Keratinocyte (primary cell): ENCODE measurements at regions not wholly inside any gene's neighbourhood (a gene's known extent, or its start where the extent isn't known, plus 50 kb on each side); places are given as distances from the start of the nearest gene placed in this dataset.

Experiments used
- DNase-seq: peaks from one replicate; pipeline ENCODE4 v3.0.0-alpha.2; 2011; ENCODE audit warnings: low read depth, missing footprints, low spot score
- FAIRE-seq: peaks from 2 replicates; lab custom pipeline; 2011; peaks lifted over from hg19 to GRCh38; lab: Jason Lieb, UNC
- H2AFZ ChIP-seq: 2 replicates; pipeline ENCODE4 v1.6.0; 2012; ENCODE audit warnings: low read length, control low read depth, inconsistent platforms; ENCODE audit not compliant: control insufficient read depth
- H3K27ac ChIP-seq: 2 replicates; pipeline ENCODE4 v1.5.1; 2011; ENCODE audit warnings: low read length; ENCODE audit not compliant: control insufficient read depth, insufficient read depth
- H3K27me3 ChIP-seq: 3 replicates; pipeline ENCODE4 v1.6.0; 2011; ENCODE audit warnings: low read length; ENCODE audit not compliant: control insufficient read depth, insufficient read depth; ENCODE audit errors: extremely low read depth
- H3K36me3 ChIP-seq, 2 experiments: 2 replicates in 1 of 2; 3 replicates in 1 of 2; pipeline ENCODE4 v1.5.1; 2011; ENCODE audit warnings: low read length in 2 of 2, mild to moderate bottlenecking in 1 of 2; ENCODE audit not compliant: control insufficient read depth in 2 of 2, insufficient read depth in 2 of 2; ENCODE audit errors: extremely low read depth in 1 of 2
- H3K4me1 ChIP-seq: 3 replicates; pipeline ENCODE4 v1.5.1; 2011; ENCODE audit warnings: low read length; ENCODE audit not compliant: control insufficient read depth, insufficient read depth; ENCODE audit errors: extremely low read depth
- H3K4me2 ChIP-seq: 3 replicates; pipeline ENCODE4 v1.6.0; 2011; ENCODE audit warnings: low read depth, low read length; ENCODE audit not compliant: control insufficient read depth, insufficient read depth; ENCODE audit errors: extremely low read depth
- H3K4me3 ChIP-seq, 3 experiments: fragments of 200-600 bp in 1 of 3; sonication (generic) in 1 of 3; 2 replicates in 2 of 3; 3 replicates in 1 of 3; pipeline ENCODE4 v1.5.1; 2011 to 2016; ENCODE audit warnings: low read length in 3 of 3, mild to moderate bottlenecking in 3 of 3, control low read depth in 2 of 3, inconsistent platforms in 1 of 3, low read depth in 1 of 3, mixed read lengths in 1 of 3, mixed run types in 1 of 3, moderate library complexity in 1 of 3; ENCODE audit not compliant: control insufficient read depth in 2 of 3, insufficient read depth in 2 of 3; ENCODE audit errors: extremely low read depth in 1 of 3
- H3K79me2 ChIP-seq: 2 replicates; pipeline ENCODE4 v1.6.0; 2012; ENCODE audit warnings: low read length; ENCODE audit not compliant: control insufficient read depth, insufficient read depth
- H3K9ac ChIP-seq: 3 replicates; pipeline ENCODE4 v1.6.0; 2011; ENCODE audit warnings: low read length; ENCODE audit not compliant: control insufficient read depth, insufficient read depth; ENCODE audit errors: extremely low read depth
- H3K9me1 ChIP-seq: 3 replicates; pipeline ENCODE4 v1.6.0; 2011; ENCODE audit warnings: low read length; ENCODE audit not compliant: control insufficient read depth, insufficient read depth; ENCODE audit errors: extremely low read depth
- H3K9me3 ChIP-seq: 2 replicates; pipeline ENCODE4 v1.5.1; 2012; ENCODE audit warnings: low read depth, low read length; ENCODE audit not compliant: control insufficient read depth
- H4K20me1 ChIP-seq: 3 replicates; pipeline ENCODE4 v1.6.0; 2011; ENCODE audit warnings: low read length; ENCODE audit not compliant: control insufficient read depth, insufficient read depth; ENCODE audit errors: extremely low read depth
- EZH2 ChIP-seq: IDR thresholded peaks from one replicate; pipeline ENCODE4 v1.6.1; 2012; ENCODE audit warnings: inconsistent platforms, mild to moderate bottlenecking, low read length, moderate library complexity
- dilution Hi-C: fragments of 300-500 bp; cut with MboI; formaldehyde crosslinking; loops from one replicate; pipeline ENCODE4 v1.7.0; 2020; ENCODE audit warnings: low sequenced_read_pairs; ENCODE audit not compliant: extremely low pct_ligation_motif_present
- TF ChIP-seq, protein P1 (sequence below), 3 experiments: IDR thresholded peaks in 1 of 3; conservative IDR thresholded peaks in 1 of 3; optimal IDR thresholded peaks in 1 of 3; 2 replicates in 2 of 3; 3 replicates in 1 of 3; pipeline versions ENCODE3 to v1.5.1; 2011; ENCODE audit warnings: low read length in 3 of 3, mild to moderate bottlenecking in 3 of 3, moderate library complexity in 2 of 3, control low read depth in 1 of 3, inconsistent platforms in 1 of 3; ENCODE audit not compliant: insufficient read depth in 2 of 3; ENCODE audit errors: extremely low read depth in 1 of 3

DNA sequence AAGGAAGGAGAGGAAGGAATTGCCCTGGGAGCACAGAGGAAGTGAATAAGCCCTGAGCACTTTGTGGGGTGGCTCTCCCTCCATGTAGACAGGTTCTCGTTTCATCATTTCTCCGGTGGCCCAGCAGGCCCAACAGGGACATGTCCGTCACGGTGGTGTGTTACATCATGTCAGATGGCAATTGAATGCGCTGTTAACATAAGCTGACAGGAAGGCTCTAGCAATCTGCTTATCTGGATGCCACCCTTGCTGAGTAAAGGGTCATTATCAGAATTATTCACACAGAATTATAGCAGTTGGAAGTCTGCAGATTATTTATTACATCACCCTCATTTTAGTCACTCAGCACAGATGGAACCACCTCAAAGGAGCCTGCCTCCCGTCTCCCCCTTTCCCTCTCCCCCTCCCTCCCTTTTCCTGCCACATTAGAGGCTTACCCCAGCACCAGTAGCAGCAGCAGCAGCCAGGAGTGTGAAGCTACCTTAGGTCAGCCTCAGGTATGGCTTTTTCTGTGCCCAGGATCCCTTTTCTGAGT lies 124.3 kb upstream of the TRIM2 start:
- Histone ChIP-seq H3K79me2 (no peaks in the 10 kb centered on the region), H3K36me3 (no peaks in the 10 kb centered on the region), H3K27me3 (no peaks in the 10 kb centered on the region), H2AFZ (no peak overlapping the region), H3K4me3 (no peak overlapping the region), H3K27ac (no peak overlapping the region), H3K9me1 (no peaks in the 10 kb centered on the region), H3K9ac (no peak overlapping the region), H4K20me1 (no peaks in the 10 kb centered on the region), H3K4me2 (no peak overlapping the region), H3K9me3 (no peaks in the 10 kb centered on the region), H3K4me1 (peaks cover 15% of the 10 kb centered on the region)
- FAIRE-seq (no peak), DNase-seq (no peak)
- TF ChIP-seq, protein P1, sequence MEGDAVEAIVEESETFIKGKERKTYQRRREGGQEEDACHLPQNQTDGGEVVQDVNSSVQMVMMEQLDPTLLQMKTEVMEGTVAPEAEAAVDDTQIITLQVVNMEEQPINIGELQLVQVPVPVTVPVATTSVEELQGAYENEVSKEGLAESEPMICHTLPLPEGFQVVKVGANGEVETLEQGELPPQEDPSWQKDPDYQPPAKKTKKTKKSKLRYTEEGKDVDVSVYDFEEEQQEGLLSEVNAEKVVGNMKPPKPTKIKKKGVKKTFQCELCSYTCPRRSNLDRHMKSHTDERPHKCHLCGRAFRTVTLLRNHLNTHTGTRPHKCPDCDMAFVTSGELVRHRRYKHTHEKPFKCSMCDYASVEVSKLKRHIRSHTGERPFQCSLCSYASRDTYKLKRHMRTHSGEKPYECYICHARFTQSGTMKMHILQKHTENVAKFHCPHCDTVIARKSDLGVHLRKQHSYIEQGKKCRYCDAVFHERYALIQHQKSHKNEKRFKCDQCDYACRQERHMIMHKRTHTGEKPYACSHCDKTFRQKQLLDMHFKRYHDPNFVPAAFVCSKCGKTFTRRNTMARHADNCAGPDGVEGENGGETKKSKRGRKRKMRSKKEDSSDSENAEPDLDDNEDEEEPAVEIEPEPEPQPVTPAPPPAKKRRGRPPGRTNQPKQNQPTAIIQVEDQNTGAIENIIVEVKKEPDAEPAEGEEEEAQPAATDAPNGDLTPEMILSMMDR (optimal IDR thresholded peaks at IDR 0.05 in 1 of 3, IDR thresholded peaks at IDR 0.05 in 1 of 3, conservative IDR thresholded peaks at IDR 0.05 in 1 of 3; ENCODE audit: extremely low read depth in 1 of 3, insufficient read depth in 2 of 3, low read length in 3 of 3) = no peak
- no peak for TF ChIP-seq EZH2
- dilution Hi-C loops = no loop called here

DNA sequence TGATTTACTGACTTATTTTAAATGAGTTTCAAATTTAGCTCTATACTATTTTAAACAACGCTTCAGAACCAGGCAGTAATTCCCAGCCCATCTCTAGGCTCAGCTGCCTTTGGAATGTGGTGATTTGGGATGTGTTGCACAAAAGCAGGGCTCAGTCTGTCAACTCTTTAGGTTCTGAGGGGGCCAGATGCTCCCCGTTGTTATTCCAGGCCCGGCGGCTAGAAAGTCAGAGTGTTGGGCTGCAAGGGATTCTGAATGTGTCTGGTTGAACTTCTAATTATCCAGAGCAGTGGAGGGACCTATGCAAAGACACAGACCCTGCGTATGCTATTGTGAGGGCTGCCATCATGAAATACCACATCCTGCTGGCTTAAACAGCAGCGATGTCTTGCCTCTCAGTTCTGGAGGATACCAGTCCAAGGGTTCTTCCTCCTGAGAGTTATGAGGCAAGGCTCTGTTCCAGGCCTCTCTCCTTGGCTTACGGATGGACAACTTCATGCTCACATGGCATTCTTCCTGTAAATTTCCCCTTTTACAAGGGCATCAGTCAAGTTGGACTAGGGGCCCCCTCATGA lies 123.2 kb upstream of the TRIM2 start:
- H3K9ac ChIP-seq = no peak overlapping the region
- no peak overlapping the region for H3K4me2 ChIP-seq
- no peak overlapping the region for H3K4me3 ChIP-seq
- dilution Hi-C loops = no loop called here
- DNase-seq (no peak), FAIRE-seq (no peak)
- no peaks in the 10 kb centered on the region for H3K79me2 ChIP-seq
- H3K27me3 ChIP-seq = no peaks in the 10 kb centered on the region
- no peaks in the 10 kb centered on the region for H3K9me1 ChIP-seq
- no peaks in the 10 kb centered on the region for H3K36me3 ChIP-seq
- H3K9me3 ChIP-seq = no peaks in the 10 kb centered on the region
- H3K27ac ChIP-seq = no peak overlapping the region
- no peaks in the 10 kb centered on the region for H4K20me1 ChIP-seq
- H2AFZ ChIP-seq = no peak overlapping the region
- no peak for TF ChIP-seq EZH2
- TF ChIP-seq, protein P1 (optimal IDR thresholded peaks at IDR 0.05 in 1 of 3, IDR thresholded peaks at IDR 0.05 in 1 of 3, conservative IDR thresholded peaks at IDR 0.05 in 1 of 3; ENCODE audit: extremely low read depth in 1 of 3, insufficient read depth in 2 of 3, low read length in 3 of 3) = no peak
- H3K4me1 ChIP-seq = peaks cover 15% of the 10 kb centered on the region
